Ectodermal cell (in vitro differentiated cells): ENCODE measurements at regions not wholly inside any gene's neighbourhood (a gene's known extent, or its start where the extent isn't known, plus 50 kb on each side); places are given as distances from the start of the nearest gene placed in this dataset.
"Not testable (repeated sequence)": the region's sequence is repeated elsewhere in the genome, so short reads cannot be mapped to it uniquely, and the experiment has no call there.

ENCODE experiments used
- H3K27ac ChIP-seq: 2 replicates; pipeline ENCODE4 v1.7.0; 2013; ENCODE audit warnings: mild to moderate bottlenecking, low read depth, low read length; ENCODE audit not compliant: insufficient read depth, poor library complexity, severe bottlenecking
- H3K27me3 ChIP-seq: 2 replicates; pipeline ENCODE4 v1.7.0; 2013; ENCODE audit warnings: mild to moderate bottlenecking, low read length; ENCODE audit not compliant: insufficient read depth, control insufficient read depth, poor library complexity, severe bottlenecking
- H3K36me3 ChIP-seq: one replicate; pipeline ENCODE4 v1.7.0; 2013; ENCODE audit warnings: low read length; ENCODE audit not compliant: control insufficient read depth, insufficient read depth
- H3K4me1 ChIP-seq: one replicate; pipeline ENCODE4 v1.7.0; 2013; ENCODE audit warnings: low read length; ENCODE audit not compliant: control insufficient read depth, insufficient read depth
- H3K4me3 ChIP-seq: 2 replicates; pipeline ENCODE4 v1.7.0; 2013; ENCODE audit warnings: low read depth, low read length, control low read depth; ENCODE audit not compliant: insufficient read depth
- H3K9me3 ChIP-seq: 2 replicates; pipeline ENCODE4 v1.7.0; 2013; ENCODE audit warnings: mild to moderate bottlenecking, low read length, moderate library complexity; ENCODE audit not compliant: control insufficient read depth
- WGBS, 2 experiments: methylation state at CpG; one replicate each; pipeline ENCODE4 v1.1.7; 2013; ENCODE audit warnings: missing lambda C conversion rate in 2 of 2; 5-methylcytosine and 5-hydroxymethylcytosine counted together

GRCh38 chr2:61660511-61661388 is 122.6 kb upstream of the XPO1 start:
- H3K27me3 ChIP-seq, result no peaks in the 10 kb centered on the region
- 71% methylated on average over 4 of the region's 4 CpGs for WGBS, 2 experiments
- H3K4me1 ChIP-seq, result no peaks in the 10 kb centered on the region
- H3K36me3 ChIP-seq, result no peaks in the 10 kb centered on the region
- no peak overlapping the region for H3K4me3 ChIP-seq
- H3K9me3 ChIP-seq, result no peaks in the 10 kb centered on the region
- no peak overlapping the region for H3K27ac ChIP-seq

- H3K9me3 ChIP-seq, result no peaks in the 10 kb centered on the region
- no peaks in the 10 kb centered on the region for H3K27me3 ChIP-seq
- H3K27ac ChIP-seq, result no peak overlapping the region
- H3K36me3 ChIP-seq, result no peaks in the 10 kb centered on the region
- 73 to 78% methylated on average over 2 of the region's 3 CpGs for WGBS, 2 experiments
- H3K4me1 ChIP-seq, result no peaks in the 10 kb centered on the region
- H3K4me3 ChIP-seq, result no peak overlapping the region
These were observed 121.0 kb upstream of the XPO1 start for GRCh38 chr2:61658841-61659780.

GRCh38 chr2:61649946-61650345 is 111.8 kb upstream of the XPO1 start:
- WGBS, 2 experiments, result 93 to 94% methylated on average over 3 of the region's 3 CpGs
- not testable (repeated sequence) for H3K9me3 ChIP-seq, H3K36me3 ChIP-seq, H3K4me3 ChIP-seq, H3K27me3 ChIP-seq, H3K27ac ChIP-seq, H3K4me1 ChIP-seq

- WGBS, 2 experiments, result 97 to 100% methylated on average over 2 of the region's 2 CpGs
- no peak overlapping the region for H3K4me3 ChIP-seq
- H3K27me3 ChIP-seq, result no peaks in the 10 kb centered on the region
- no peaks in the 10 kb centered on the region for H3K9me3 ChIP-seq
- H3K36me3 ChIP-seq, result no peaks in the 10 kb centered on the region
- no peak overlapping the region for H3K27ac ChIP-seq
- no peaks in the 10 kb centered on the region for H3K4me1 ChIP-seq
These were observed 110.9 kb upstream of the XPO1 start for GRCh38 chr2:61649021-61649420.

GRCh38 chr2:61647044-61647443 is 108.9 kb upstream of the XPO1 start:
- WGBS, 2 experiments, result 91 to 96% methylated on average over 5 of the region's 5 CpGs
- H3K27me3 ChIP-seq, result no peaks in the 10 kb centered on the region
- H3K9me3 ChIP-seq, result no peaks in the 10 kb centered on the region
- H3K4me3 ChIP-seq, result no peak overlapping the region
- no peak overlapping the region for H3K27ac ChIP-seq
- no peaks in the 10 kb centered on the region for H3K4me1 ChIP-seq
- no peaks in the 10 kb centered on the region for H3K36me3 ChIP-seq

GRCh38 chr2:61645911-61646310 is 107.8 kb upstream of the XPO1 start:
- no peak overlapping the region for H3K4me3 ChIP-seq
- no peaks in the 10 kb centered on the region for H3K27me3 ChIP-seq
- no peaks in the 10 kb centered on the region for H3K4me1 ChIP-seq
- no peaks in the 10 kb centered on the region for H3K9me3 ChIP-seq
- WGBS, 2 experiments, result 100% methylated on average over 1 of the region's 1 CpG; no CpG with 5 or more reads in 1 of the 2 experiments
- H3K36me3 ChIP-seq, result no peaks in the 10 kb centered on the region
- no peak overlapping the region for H3K27ac ChIP-seq

GRCh38 chr2:61643153-61643552 is 105.0 kb upstream of the XPO1 start:
- H3K4me3 ChIP-seq, H3K27ac ChIP-seq, H3K27me3 ChIP-seq, H3K9me3 ChIP-seq, H3K36me3 ChIP-seq: not testable (repeated sequence)
- H3K4me1 ChIP-seq, result peaks cover 13% of the 10 kb centered on the region
- WGBS, 2 experiments, result 92% methylated on average over 6 of the region's 6 CpGs

- Histone ChIP-seq H3K4me1 (peaks cover 13% of the 10 kb centered on the region), H3K27ac (peak overlapping the region; percentile 66), H3K4me3 (no peak overlapping the region), H3K9me3 (no peaks in the 10 kb centered on the region), H3K27me3 (no peaks in the 10 kb centered on the region), H3K36me3 (no peaks in the 10 kb centered on the region)
- WGBS, 2 experiments, result 88 to 89% methylated on average over 2 of the region's 2 CpGs
These were observed 102.2 kb upstream of the XPO1 start for GRCh38 chr2:61640406-61640805.

GRCh38 chr2:61639721-61640120 is 101.6 kb upstream of the XPO1 start:
- Histone ChIP-seq H3K4me3 (no peak overlapping the region), H3K36me3 (no peaks in the 10 kb centered on the region), H3K4me1 (peaks cover 13% of the 10 kb centered on the region), H3K27me3 (no peaks in the 10 kb centered on the region), H3K9me3 (no peaks in the 10 kb centered on the region), H3K27ac (peak overlapping the region; percentile 66)
- 80 to 86% methylated on average over 9 of the region's 9 CpGs for WGBS, 2 experiments

- no peak overlapping the region for H3K27ac ChIP-seq
- WGBS, 2 experiments, result 78 to 80% methylated on average over 3 of the region's 3 CpGs
- peaks cover 13% of the 10 kb centered on the region for H3K4me1 ChIP-seq
- H3K36me3 ChIP-seq, result no peaks in the 10 kb centered on the region
- no peak overlapping the region for H3K4me3 ChIP-seq
- no peaks in the 10 kb centered on the region for H3K27me3 ChIP-seq
- H3K9me3 ChIP-seq, result no peaks in the 10 kb centered on the region
These were observed 98.5 kb upstream of the XPO1 start for GRCh38 chr2:61636686-61637085.
